Skin of body (tissue), 1 donor: ENCODE measurements at regions not wholly inside any gene's neighbourhood (a gene's known extent, or its start where the extent isn't known, plus 50 kb on each side); places are given as distances from the start of the nearest gene placed in this dataset.
"Not testable (repeated sequence)": the region's sequence is repeated elsewhere in the genome, so short reads cannot be mapped to it uniquely, and the experiment has no call there.

ENCODE experiments used
- DNase-seq: peaks from one replicate; lab custom pipeline; 2025; lab: John Stamatoyannopoulos, UW

DNA sequence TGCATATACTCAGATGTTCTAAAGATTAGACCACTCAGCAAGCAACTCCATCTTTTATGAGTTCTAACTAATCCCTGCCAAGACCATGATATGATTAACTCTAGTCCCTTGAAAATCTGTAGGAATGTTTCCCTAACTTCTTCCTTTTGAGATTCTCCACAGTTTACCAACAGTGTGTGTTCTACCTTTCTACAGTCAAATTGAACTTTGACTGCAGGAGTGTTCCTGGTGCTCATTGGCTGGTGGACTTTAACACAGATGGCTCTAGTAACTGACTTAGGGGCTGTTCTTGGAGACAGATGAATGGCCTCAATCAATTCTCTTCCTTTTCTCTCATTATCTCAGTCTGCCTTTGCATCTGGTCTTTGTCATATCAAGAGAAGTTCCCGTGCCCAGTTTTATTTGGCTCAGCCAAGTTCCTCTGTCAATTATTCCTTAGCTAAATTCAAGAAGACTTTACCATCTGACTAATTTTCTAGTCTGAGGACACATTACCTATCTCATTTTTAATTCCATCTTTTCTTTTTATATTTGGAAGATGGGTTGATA is 643.9 kb upstream of the CAMK1G start:
- DNase-seq, result no peak

- no peak for DNase-seq
Measured at GRCh38 chr1:208942394-208943130, 641.0 kb upstream of the CAMK1G start.

DNA sequence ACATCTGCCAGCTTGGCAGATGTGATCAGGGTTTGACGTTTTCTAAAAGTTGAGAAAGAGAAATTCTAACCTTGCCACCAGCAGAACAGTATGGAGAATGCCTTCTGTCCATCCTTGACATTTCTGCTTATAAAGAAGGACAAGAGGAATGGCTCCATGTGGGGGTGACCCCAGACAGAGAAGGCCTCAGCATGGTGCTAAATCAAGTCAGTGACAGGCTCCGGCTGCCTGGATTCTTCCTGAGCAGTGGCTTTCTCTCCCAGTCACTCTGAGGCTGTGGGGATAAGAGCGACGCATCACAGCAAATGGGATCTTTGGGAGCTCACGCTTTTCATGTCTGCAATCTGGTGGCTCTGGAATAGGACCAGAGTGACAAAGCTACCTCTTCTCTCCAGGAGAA is 640.2 kb upstream of the CAMK1G start:
- no peak for DNase-seq

- DNase-seq, result no peak
Measured at GRCh38 chr1:208944981-208945451, 638.5 kb upstream of the CAMK1G start.

DNA sequence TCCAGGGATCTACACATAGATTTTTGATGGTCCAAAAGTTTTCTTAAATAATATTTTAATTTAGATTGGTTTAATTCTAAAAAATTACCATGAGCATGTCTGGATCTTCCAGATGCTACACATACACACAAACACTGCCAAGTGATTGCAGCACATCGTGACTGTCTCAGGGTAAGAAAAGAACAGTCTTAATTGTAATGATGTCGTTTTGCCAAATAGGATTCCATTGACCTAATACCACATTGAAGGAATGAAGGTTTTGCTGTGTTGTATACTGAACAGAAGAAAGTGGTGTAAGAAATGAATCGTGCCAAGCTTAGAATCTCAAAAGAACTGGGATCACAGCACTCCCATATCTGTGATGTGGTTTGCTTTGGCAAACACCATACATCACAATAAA is 633.3 kb upstream of the CAMK1G start:
- DNase-seq, result no peak

- DNase-seq, result no peak
Measured at GRCh38 chr1:208951026-208951525, 632.4 kb upstream of the CAMK1G start.

DNA sequence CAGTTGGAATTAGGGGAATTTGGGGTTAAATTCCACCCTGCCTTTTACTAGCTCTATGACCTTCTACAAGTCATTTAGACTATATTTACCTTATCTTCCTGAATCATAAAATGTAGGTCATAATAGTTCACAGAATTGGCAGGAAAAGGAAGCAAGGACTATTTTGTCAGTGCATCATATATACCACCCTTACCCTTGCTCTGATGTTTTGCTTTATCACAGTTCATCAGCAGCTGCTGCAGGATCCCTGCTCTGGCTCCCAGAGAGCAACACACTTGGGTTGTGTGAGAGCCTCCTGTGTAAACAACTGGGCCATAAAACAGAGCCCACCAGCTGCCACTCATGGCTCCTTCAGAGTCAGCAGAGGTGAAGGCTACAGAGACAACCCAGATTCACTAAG is 631.6 kb upstream of the CAMK1G start:
- no peak for DNase-seq

- no peak for DNase-seq
Measured at GRCh38 chr1:208962867-208963266, 620.6 kb upstream of the CAMK1G start.

GRCh38 chr1:208965351-208965750 is 618.2 kb upstream of the CAMK1G start:
- no peak for DNase-seq

DNA sequence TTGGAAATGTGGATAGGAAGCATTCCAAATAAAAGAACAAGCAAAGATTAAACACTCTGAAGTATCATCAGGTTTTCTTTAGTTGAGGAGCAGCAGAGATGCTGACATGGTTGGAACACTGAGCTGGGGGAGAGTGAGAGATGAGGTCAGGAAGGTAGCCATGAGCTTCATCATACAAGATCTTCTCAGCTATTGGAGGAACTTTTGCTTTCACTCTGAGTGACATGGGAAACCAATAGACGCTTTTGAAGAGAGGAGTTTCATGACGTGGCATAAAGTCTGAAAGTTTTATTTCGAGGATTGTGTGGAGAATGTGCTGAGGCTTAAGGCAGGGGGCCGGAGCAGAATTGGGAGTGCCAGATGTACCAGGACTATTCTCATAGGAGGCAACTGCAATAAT is 616.2 kb upstream of the CAMK1G start:
- no peak for DNase-seq

GRCh38 chr1:208974717-208975116 is 608.8 kb upstream of the CAMK1G start:
- no peak for DNase-seq

DNA sequence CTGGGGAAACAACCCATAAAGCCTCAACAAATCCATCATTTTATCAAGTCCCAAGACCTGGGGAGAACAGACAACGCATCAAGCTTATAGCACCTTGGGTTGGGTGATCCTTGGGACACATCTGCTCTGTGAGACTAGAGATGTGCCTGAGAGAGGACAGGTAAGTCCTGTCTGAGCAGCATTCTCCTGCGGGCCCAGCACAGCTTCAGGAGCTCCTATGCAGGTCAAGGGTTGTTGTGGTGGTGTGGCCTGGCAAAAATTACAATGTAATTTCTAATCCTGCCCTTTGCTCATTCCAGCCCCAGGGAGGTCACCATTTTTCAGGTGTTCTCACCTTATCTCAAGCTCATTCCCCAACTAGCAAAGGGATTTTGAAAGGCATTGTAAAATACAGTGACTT is 608.1 kb upstream of the CAMK1G start:
- no peak for DNase-seq

DNA sequence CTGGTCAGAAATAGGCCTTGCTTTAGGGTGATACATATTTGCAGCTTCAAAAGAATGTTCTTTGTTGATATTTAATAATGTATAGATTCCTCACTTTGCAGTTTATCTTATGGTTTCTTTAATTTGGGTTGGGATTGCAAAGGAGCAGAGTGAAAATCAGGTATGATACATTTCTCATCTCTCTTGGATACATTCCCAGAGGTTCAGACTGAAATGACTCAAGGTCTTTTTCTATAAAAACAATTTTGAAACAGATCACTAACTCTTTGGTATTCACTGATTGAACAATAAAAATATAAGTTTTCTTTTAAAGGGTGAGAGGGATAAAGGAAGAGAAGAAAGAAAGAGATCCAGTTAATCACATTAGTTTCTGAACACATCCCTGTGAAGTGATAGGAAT is 606.5 kb upstream of the CAMK1G start:
- DNase-seq, result no peak

DNA sequence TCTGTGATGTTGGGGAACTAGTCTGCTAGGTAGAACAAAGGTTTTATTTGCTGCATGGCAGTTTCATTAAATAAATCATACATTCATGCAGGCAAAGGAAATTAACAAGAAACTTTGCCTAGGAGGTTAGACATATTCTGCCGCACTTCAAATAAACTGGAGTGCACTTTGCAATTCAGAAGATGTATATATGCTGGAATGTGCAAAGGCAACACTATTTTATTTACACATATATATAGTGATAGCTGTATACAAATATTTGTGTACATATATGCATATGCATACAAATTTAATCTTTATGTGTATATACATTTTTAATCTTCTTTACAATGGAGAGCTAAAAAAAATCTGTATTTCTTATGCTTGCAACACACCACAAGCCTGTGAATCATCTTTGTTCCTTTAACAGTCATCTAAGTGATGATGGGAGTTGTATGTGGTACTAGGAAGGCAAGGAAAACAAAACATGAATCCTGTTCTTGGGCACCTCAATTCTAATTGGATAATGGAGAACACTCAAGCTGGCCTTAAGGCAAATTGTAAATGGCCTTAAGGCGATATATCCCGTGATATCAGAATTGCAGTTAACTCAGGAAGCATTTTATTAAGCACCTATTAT is 605.8 kb upstream of the CAMK1G start:
- DNase-seq, result no peak

- no peak for DNase-seq
Measured at GRCh38 chr1:208979776-208980175, 603.7 kb upstream of the CAMK1G start.

DNA sequence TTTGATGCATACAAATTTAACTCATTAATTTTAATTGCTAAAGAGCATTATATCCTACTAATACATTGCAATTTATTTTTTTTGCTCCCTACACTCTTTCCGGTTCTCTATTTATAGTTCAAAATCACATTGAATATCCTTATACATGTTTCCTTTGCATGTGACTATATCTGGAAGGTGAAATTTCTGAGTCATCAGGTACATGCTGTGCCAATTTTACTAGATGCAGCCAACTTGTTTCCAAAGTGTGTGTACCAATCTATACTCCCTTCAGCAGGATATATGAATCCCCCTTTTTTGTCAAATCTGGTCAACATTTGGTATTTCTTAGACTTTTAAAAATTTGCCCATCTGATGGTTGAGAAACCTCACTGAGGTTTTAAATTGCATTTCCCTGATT is 602.9 kb upstream of the CAMK1G start:
- no peak for DNase-seq

DNA sequence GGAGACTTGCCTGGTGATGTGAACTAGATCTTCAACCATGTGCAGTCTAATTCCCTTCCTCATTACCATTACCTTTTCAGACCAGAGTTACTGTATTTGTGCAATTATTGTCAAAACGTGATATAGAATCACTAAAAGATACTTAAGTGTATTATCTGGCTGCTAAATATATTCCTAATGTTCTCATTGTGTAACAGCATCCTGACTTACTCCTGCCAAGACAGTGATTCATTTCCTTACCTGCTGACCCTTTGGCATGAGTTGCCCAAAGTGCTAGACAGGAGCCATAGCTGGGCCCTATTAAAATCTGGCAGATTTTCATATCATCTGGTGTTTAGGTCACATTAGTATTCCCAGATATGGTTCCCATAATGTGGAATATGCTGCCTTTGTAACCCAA is 598.3 kb upstream of the CAMK1G start:
- no peak for DNase-seq

DNA sequence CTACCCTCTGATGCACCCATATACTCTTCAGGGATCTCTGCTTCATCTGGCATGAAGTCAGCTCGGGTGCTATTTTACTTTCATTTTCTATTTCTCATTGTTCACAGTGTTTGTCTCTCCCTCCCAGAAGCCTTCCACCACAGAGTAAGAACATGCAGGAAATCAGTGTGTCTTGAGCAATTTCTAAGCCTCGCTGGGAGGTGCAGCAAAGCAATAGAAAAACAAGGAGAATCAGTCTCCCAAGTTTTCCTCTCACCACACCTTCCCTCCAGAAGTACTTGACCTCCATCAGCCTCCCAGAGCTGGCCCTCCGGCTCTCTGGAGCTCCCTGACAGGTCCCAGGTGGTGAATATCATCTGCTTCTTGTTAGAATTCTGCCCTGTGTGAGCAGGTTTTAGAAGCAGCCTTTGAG is 594.7 kb upstream of the CAMK1G start:
- no peak for DNase-seq

DNA sequence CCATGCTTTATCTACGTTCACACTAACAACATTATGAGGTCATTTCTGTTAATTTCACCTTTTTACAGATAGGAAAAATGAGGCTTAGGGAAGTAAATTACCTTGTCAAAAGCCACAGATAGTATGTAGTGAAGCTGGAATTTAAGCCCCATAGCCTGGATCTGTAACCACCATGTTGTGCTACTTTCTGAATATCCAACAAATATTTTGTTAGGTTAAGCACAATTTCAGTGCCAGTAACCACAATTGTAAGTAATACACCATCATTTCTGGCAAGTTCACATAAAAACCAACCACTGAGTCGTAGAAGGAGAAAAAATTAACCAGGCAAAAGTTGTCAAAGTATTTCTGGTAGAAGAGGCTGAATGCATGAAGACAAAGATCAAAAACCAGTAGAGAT is 593.1 kb upstream of the CAMK1G start:
- no peak for DNase-seq

DNA sequence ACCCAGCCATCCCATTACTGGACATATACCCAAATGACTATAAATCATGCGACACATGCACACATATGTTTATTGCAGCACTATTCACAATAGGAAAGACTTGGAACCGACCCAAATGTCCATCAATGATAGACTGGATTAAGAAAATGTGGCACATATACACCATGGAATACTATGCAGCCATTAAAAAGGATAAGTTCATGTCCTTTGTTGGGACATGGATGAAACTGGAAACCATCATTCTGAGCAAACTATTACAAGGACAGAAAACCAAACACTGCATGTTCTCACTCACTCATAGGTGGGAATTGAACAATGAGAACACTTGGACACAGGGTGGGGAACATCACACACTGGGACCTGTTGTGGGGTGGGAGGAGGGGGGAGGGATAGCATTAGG is 586.5 kb upstream of the CAMK1G start:
- DNase-seq, result not testable (repeated sequence)

DNA sequence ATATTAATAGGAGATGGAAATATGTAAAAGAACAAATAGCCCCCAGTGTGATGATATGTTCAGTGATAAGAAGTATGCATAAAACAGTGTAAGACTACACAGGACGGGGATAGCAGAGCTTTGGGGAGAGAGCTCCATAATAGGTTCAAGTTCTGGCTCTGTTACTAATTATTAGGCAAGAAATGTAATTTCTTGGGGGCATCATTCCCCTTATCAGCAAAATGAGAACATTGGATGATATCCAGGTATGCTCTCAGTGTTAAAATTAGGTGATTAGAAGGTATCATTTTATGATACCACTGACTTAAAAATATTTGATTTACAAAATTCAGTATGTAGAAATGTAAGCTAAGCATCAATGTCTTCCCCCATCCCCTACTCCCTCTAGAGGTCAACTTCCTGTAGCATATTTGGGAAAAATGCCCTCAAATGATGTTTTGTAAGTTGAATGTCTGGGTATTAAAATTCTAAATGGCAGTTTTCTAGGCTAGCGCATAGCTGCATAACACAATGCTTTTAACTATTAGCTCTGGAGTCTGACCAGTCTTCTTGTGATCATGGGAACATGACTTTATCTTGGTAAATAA is 585.7 kb upstream of the CAMK1G start:
- peak; percentile 36 for DNase-seq

- no peak for DNase-seq
Measured at GRCh38 chr1:209008586-209008985, 574.9 kb upstream of the CAMK1G start.
